ENCODE measurements at regions not wholly inside any gene's neighbourhood (a gene's known extent, or its start where the extent isn't known, plus 50 kb on each side); places are given as distances from the start of the nearest gene placed in this dataset.

DNA sequence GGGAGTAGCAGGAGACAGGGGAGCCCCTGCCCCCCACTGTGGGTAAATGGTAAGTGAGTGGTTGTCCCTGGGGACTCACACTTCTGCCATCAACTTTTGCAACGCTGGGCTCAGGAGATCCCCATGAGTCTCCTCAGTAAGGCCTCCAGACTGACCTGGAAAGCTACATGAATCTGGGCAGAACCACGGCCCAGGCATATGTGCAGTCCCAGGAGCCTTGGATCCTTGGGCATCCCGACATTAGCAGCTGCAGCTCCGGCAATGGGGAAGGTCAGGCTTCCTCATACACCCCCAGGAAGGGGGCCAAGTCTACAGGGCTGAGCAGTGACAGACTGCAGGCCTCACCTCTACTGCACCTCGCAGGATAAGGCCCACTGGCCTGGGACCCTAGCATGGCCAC lies 868.7 kb upstream of the ADGRL4 start:
- no peaks in the 10 kb centered on the region for H3K4me1 ChIP-seq (replicated peaks)
- H3K27me3 ChIP-seq (replicated peaks; ENCODE audit: insufficient read depth): no peaks in the 10 kb centered on the region
- no peak for DNase-seq (ENCODE audit: low spot score)
- intact Hi-C loops (cut with DNase I): no loop called here
- H3K4me3 ChIP-seq: no peak overlapping the region
- 89% methylated on average over 4 of the region's 5 CpGs for whole genome bisulfite sequencing
- TF ChIP-seq CTCF (IDR thresholded peaks at IDR 0.05): no peak
- TF ChIP-seq POLR2AphosphoS5 (IDR thresholded peaks at IDR 0.05): no peak
- TF ChIP-seq POLR2A (IDR thresholded peaks at IDR 0.05): no peak
- H3K9me3 ChIP-seq: no peaks in the 10 kb centered on the region
- no peaks in the 10 kb centered on the region for H3K36me3 ChIP-seq
- no peak overlapping the region for H3K27ac ChIP-seq

DNA sequence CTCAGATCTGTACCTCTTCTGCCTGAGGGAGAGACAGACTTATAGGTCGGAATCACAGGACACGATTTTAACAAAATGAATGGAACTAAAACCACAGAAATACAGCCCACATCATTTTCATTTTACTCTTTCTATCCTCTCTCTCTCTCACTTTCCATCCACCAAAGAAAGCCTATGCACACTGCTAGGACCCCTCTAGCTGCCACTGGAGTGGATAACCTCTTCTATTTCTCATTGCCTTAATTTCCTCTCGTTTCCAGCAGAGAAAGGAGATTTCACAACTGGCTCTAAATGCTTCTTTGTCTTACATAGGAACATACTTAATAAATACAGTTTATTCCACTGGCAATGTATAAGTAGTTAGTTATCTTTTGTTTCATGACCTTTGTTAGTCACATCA lies 867.8 kb upstream of the ADGRL4 start:
- TF ChIP-seq CTCF (IDR thresholded peaks at IDR 0.05): no peak
- TF ChIP-seq POLR2AphosphoS5 (IDR thresholded peaks at IDR 0.05): no peak
- TF ChIP-seq POLR2A (IDR thresholded peaks at IDR 0.05): no peak
- no peaks in the 10 kb centered on the region for H3K36me3 ChIP-seq
- no peak overlapping the region for H3K4me3 ChIP-seq
- no peaks in the 10 kb centered on the region for H3K27me3 ChIP-seq (replicated peaks; ENCODE audit: insufficient read depth)
- intact Hi-C loops (cut with DNase I): no loop called here
- DNase-seq (ENCODE audit: low spot score): no peak
- no peak overlapping the region for H3K27ac ChIP-seq
- no peaks in the 10 kb centered on the region for H3K9me3 ChIP-seq
- 87% methylated on average over 3 of the region's 3 CpGs for WGBS
- H3K4me1 ChIP-seq (replicated peaks): no peaks in the 10 kb centered on the region

DNA sequence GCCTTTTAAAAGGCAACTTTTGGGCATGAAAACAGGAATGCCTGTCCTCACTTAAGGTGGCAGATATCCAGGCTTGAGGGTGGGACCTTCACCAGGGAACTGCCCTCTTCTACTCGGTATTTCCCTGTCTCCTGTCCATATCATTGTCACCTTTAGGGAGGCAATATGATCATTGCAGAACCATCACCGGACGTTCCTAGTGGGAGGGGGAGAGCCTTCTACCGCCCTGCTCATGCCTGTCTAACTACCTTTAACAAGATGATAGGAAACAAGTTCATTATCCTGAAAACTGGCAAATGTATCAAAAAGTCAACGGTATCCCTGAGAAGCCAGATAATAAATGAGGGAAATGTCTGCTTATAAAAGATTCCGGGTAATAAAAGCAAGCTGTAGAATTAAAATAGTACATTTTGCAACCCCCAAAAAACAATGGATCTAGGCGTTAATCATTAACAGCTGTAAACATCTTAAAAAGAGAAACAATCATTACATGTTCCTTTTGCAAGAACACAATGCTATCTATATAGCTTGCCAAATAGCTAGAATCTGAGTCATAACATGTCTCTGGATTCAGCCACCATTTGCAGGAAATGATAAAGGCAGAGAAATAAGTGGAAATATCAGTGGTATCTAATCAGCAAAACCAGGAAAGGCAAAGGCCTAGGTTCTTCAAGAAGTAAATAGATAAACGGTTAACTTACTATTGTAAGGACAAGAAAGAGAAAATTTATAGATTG lies 852.9 kb upstream of the ADGRL4 start:
- intact Hi-C loops (cut with DNase I): no loop called here
- Histone ChIP-seq H3K4me3 (no peak overlapping the region), H3K27me3 (replicated peaks; ENCODE audit: insufficient read depth) (no peaks in the 10 kb centered on the region), H3K27ac (no peak overlapping the region), H3K36me3 (no peaks in the 10 kb centered on the region), H3K4me1 (replicated peaks) (no peaks in the 10 kb centered on the region), H3K9me3 (no peaks in the 10 kb centered on the region)
- WGBS: 24% methylated on average over 8 of the region's 8 CpGs
- TF ChIP-seq POLR2A (IDR thresholded peaks at IDR 0.05): no peak
- no peak for TF ChIP-seq POLR2AphosphoS5 (IDR thresholded peaks at IDR 0.05)
- TF ChIP-seq CTCF (IDR thresholded peaks at IDR 0.05): no peak
- no peak for DNase-seq (ENCODE audit: low spot score)

DNA sequence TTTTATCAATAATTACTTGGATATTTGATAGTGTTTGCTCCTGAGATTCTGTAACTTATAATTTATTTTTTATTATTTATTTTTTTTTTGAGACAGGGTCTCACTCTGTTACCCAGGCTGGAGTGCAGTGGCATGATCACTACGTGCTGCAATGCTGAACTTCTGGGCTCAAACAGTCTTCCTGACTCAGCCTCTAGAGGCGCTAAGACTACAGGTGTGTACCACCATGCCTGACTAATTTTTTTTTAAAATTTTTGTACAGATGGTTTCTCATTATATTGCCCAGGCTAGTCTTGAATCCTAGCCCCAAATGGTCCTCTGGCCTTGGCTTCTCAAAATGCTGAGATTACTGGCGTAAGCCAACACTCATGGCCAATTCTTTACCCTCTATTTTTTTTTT lies 845.5 kb upstream of the ADGRL4 start:
- intact Hi-C loops (cut with DNase I): no loop called here
- Histone ChIP-seq H3K4me3 (no peak overlapping the region), H3K27ac (no peak overlapping the region), H3K36me3 (no peaks in the 10 kb centered on the region), H3K27me3 (replicated peaks; ENCODE audit: insufficient read depth) (no peaks in the 10 kb centered on the region), H3K9me3 (no peaks in the 10 kb centered on the region), H3K4me1 (replicated peaks) (no peaks in the 10 kb centered on the region)
- TF ChIP-seq CTCF (IDR thresholded peaks at IDR 0.05) (no peak), POLR2A (IDR thresholded peaks at IDR 0.05) (no peak), POLR2AphosphoS5 (IDR thresholded peaks at IDR 0.05) (no peak)
- no peak for DNase-seq (ENCODE audit: low spot score)
- 67% methylated on average over 3 of the region's 3 CpGs for WGBS

DNA sequence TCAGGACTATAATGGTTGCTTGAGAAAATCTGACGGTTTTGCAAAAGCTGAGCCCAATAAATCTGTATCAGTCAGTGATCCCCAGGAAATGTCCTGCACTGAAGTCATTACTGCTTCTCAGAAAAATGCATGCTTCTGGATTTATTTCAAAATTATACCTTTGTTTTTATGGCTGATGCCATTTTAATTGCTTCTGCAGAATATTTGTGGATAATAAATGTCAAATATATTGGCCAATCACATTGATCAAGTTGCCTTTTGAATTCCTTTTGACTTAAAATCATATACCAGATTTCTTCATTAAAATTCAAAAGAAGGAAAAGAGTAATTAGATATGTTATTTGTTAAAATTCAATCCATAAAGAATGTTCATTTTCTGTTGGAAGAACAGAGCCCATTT lies 842.9 kb upstream of the ADGRL4 start:
- WGBS: 76% methylated on average over 1 of the region's 1 CpG
- TF ChIP-seq POLR2AphosphoS5 (IDR thresholded peaks at IDR 0.05) (no peak), POLR2A (IDR thresholded peaks at IDR 0.05) (no peak), CTCF (IDR thresholded peaks at IDR 0.05) (no peak)
- intact Hi-C loops (cut with DNase I): no loop called here
- Histone ChIP-seq H3K27ac (no peak overlapping the region), H3K36me3 (no peaks in the 10 kb centered on the region), H3K4me1 (replicated peaks) (no peaks in the 10 kb centered on the region), H3K27me3 (replicated peaks; ENCODE audit: insufficient read depth) (no peaks in the 10 kb centered on the region), H3K4me3 (no peak overlapping the region), H3K9me3 (no peaks in the 10 kb centered on the region)
- no peak for DNase-seq (ENCODE audit: low spot score)

Data from prostate gland (tissue), 2 donors.